GM06990 (cell line): ENCODE measurements at regions not wholly inside any gene's neighbourhood (a gene's known extent, or its start where the extent isn't known, plus 50 kb on each side); places are given as distances from the start of the nearest gene placed in this dataset.

Experiments
- DNase-seq: peaks from one replicate; pipeline ENCODE4 v3.0.0-alpha.2; 2011; ENCODE audit not compliant: insufficient read length; ENCODE audit errors: extremely low read depth
- H3K27me3 ChIP-seq: replicated peaks from 2 replicates; pipeline ENCODE4 v1.6.0; 2011; ENCODE audit warnings: low read length; ENCODE audit not compliant: control insufficient read depth, insufficient read depth
- H3K36me3 ChIP-seq: 2 replicates; pipeline ENCODE4 v1.5.1; 2011; ENCODE audit warnings: low read length; ENCODE audit not compliant: control insufficient read depth, insufficient read depth
- H3K4me3 ChIP-seq: replicated peaks from 2 replicates; pipeline ENCODE4 v1.5.1; 2011; ENCODE audit warnings: low read depth, mild to moderate bottlenecking, control low read depth, low read length
- CTCF ChIP-seq: IDR thresholded peaks from 2 replicates; pipeline ENCODE4 v1.5.1; 2011; ENCODE audit warnings: low read length, control low read depth, mild to moderate bottlenecking, inconsistent platforms; ENCODE audit not compliant: insufficient read depth, poor library complexity, severe bottlenecking

- no peaks in the 10 kb centered on the region for H3K27me3 ChIP-seq
- H3K4me3 ChIP-seq: no peak overlapping the region
- DNase-seq: no peak
- no peak for TF ChIP-seq CTCF
- no peaks in the 10 kb centered on the region for H3K36me3 ChIP-seq
Measured at GRCh38 chr10:120988751-120989150, 137.6 kb downstream of the WDR11 start.

- no peak for TF ChIP-seq CTCF
Measured at GRCh38 chr10:120989279-120989678, 138.1 kb downstream of the WDR11 start.

GRCh38 chr10:120989996-120990598 is 138.9 kb downstream of the WDR11 start:
- DNase-seq: no peak
- no peak for TF ChIP-seq CTCF
- Histone ChIP-seq H3K27me3 (no peaks in the 10 kb centered on the region), H3K36me3 (no peaks in the 10 kb centered on the region), H3K4me3 (no peak overlapping the region)

More at GRCh38 chr10:120989279-120989678, 138.1 kb downstream of the WDR11 start:
- no peaks in the 10 kb centered on the region for H3K36me3 ChIP-seq
- DNase-seq: no peak
- no peak overlapping the region for H3K4me3 ChIP-seq
- H3K27me3 ChIP-seq: no peaks in the 10 kb centered on the region

- DNase-seq: no peak
- no peak for TF ChIP-seq CTCF
- H3K36me3 ChIP-seq: no peaks in the 10 kb centered on the region
- H3K4me3 ChIP-seq: no peak overlapping the region
- no peaks in the 10 kb centered on the region for H3K27me3 ChIP-seq
Measured at GRCh38 chr10:120990831-120991230, 139.7 kb downstream of the WDR11 start.

GRCh38 chr10:120993089-120993488 is 141.9 kb downstream of the WDR11 start:
- DNase-seq: no peak
- no peak for TF ChIP-seq CTCF
- Histone ChIP-seq H3K4me3 (no peak overlapping the region), H3K36me3 (no peaks in the 10 kb centered on the region), H3K27me3 (no peaks in the 10 kb centered on the region; the same call in 1 of the 2 replicates)

GRCh38 chr10:120995768-120996167 is 144.6 kb downstream of the WDR11 start:
- DNase-seq: no peak
- H3K27me3 ChIP-seq: no peaks in the 10 kb centered on the region; the same call in 1 of the 2 replicates
- no peaks in the 10 kb centered on the region for H3K36me3 ChIP-seq
- H3K4me3 ChIP-seq: no peak overlapping the region
- TF ChIP-seq CTCF: no peak
